Neural crest cell (in vitro differentiated cells): ENCODE measurements at regions not wholly inside any gene's neighbourhood (a gene's known extent, or its start where the extent isn't known, plus 50 kb on each side); places are given as distances from the start of the nearest gene placed in this dataset.
"Not testable (repeated sequence)": the region's sequence is repeated elsewhere in the genome, so short reads cannot be mapped to it uniquely, and the experiment has no call there.

ENCODE experiments used
- DNase-seq: peaks from one replicate; pipeline ENCODE4 v3.0.0; 2021; ENCODE audit warnings: low read depth, mixed read lengths, low spot score
- H3K27ac Mint-ChIP-seq: one replicate; pipeline ENCODE4 v1.8.0; 2021; ENCODE audit warnings: mild to moderate bottlenecking, mixed read lengths; ENCODE audit not compliant: unreplicated experiment
- H3K27me3 Mint-ChIP-seq: 2 replicates; pipeline ENCODE4 v1.8.0; 2021; ENCODE audit warnings: low read depth, mild to moderate bottlenecking, mixed read lengths
- H3K36me3 Mint-ChIP-seq: 2 replicates; pipeline ENCODE4 v1.8.0; 2021; ENCODE audit warnings: low read depth, mild to moderate bottlenecking, mixed read lengths
- H3K4me1 Mint-ChIP-seq: 2 replicates; pipeline ENCODE4 v1.8.0; 2021; ENCODE audit warnings: mixed read lengths
- H3K4me3 Mint-ChIP-seq: one replicate; pipeline ENCODE4 v1.8.0; 2021; ENCODE audit warnings: mild to moderate bottlenecking, mixed read lengths
- H3K9me3 Mint-ChIP-seq: 2 replicates; pipeline ENCODE4 v1.8.0; 2021; ENCODE audit warnings: mixed read lengths
- CTCF ChIP-seq: fragments of 200-600 bp; sonication (generic); conservative IDR thresholded peaks from 2 replicates; pipeline ENCODE4 v1.5.0; 2021; ENCODE audit warnings: antibody characterized with exemption, mild to moderate bottlenecking

- no peak for TF ChIP-seq CTCF
- Mint-ChIP-seq H3K4me1 (no peaks in the 10 kb centered on the region), H3K27ac (no peak overlapping the region), H3K27me3 (peaks cover 28% of the 10 kb centered on the region), H3K9me3 (no peaks in the 10 kb centered on the region), H3K36me3 (no peaks in the 10 kb centered on the region), H3K4me3 (no peak overlapping the region)
- no peak for DNase-seq
These were observed 122.6 kb upstream of the SLC6A11 start for GRCh38 chr3:10693457-10693856.

DNA sequence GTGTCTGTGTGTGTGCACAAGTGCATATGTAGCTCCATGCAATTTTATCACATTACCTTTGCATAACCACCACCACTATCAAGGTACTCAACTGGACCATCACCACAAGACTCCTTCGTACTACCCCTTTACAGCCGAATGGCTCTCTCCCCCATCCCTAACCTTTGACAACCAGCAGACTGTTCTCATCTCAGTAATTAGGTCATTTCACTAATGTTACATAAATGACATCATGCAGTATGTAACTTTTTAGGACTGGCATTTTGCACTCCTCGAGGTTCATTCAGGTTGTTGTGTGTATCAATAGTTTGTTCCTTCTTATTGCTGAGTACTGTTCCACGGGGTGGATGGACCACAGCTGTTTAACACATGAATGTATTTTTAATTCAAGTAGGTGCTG lies 121.8 kb upstream of the SLC6A11 start:
- no peak for DNase-seq
- peaks cover 34% of the 10 kb centered on the region for H3K27me3 Mint-ChIP-seq

DNA sequence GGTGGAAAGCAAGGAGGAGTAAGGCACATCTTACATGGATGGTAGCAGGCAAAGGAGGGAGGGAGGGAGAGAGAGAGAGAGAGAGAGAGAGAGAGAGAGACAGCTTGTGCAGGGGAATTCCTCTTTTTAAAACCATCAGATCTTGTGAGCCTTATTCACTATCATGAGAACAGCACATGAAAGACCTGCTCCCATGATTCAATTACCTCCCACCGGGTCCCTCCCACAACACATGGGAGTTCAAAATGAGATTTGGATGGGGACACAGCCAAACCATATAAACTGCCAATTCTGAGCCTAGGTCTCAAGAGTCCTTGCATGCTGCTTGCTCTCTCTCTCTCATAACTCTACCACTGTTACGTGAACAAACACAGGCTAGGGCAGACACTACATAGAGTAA lies 120.8 kb upstream of the SLC6A11 start:
- H3K27ac Mint-ChIP-seq, DNase-seq, H3K4me1 Mint-ChIP-seq, H3K4me3 Mint-ChIP-seq, H3K36me3 Mint-ChIP-seq, H3K9me3 Mint-ChIP-seq: not testable (repeated sequence)
- peaks cover 41% of the 10 kb centered on the region for H3K27me3 Mint-ChIP-seq

More for the DNA sequence above, 121.8 kb upstream of the SLC6A11 start:
- H3K27ac Mint-ChIP-seq: no peak overlapping the region
- H3K4me1 Mint-ChIP-seq: no peaks in the 10 kb centered on the region
- no peaks in the 10 kb centered on the region for H3K36me3 Mint-ChIP-seq
- H3K4me3 Mint-ChIP-seq: no peak overlapping the region
- H3K9me3 Mint-ChIP-seq: no peaks in the 10 kb centered on the region
- no peak for TF ChIP-seq CTCF

- DNase-seq: no peak
- no peak overlapping the region for H3K27ac Mint-ChIP-seq
- H3K27me3 Mint-ChIP-seq: peaks cover 46% of the 10 kb centered on the region
These were observed 120.3 kb upstream of the SLC6A11 start for GRCh38 chr3:10695595-10696285.

DNA sequence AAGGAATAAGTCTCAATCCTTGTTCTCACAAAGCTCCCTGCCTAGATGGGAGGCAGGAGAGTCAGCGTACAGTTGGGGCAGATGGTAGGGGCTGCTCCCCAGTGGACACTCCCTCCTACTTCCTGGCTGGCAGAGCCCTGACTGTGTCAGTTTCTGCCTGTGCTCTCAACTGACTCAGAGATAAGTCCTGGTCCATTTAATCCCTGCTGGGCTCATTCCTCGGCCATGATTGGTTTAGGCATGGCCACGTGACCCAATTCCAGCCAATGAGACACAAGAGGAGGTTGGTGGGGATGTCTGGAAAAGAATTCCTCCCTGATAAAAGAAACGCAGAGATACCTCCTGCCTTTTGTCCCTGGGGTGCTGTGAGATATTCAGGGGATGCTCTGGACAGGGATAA lies 118.1 kb upstream of the SLC6A11 start:
- DNase-seq: no peak
- H3K4me1 Mint-ChIP-seq: peaks cover 2% of the 10 kb centered on the region
- H3K36me3 Mint-ChIP-seq: no peaks in the 10 kb centered on the region
- H3K27me3 Mint-ChIP-seq: peaks cover 67% of the 10 kb centered on the region
- TF ChIP-seq CTCF: no peak
- no peaks in the 10 kb centered on the region for H3K9me3 Mint-ChIP-seq
- no peak overlapping the region for H3K4me3 Mint-ChIP-seq
- no peak overlapping the region for H3K27ac Mint-ChIP-seq

More at GRCh38 chr3:10695595-10696285, 120.3 kb upstream of the SLC6A11 start:
- Mint-ChIP-seq H3K36me3 (no peaks in the 10 kb centered on the region), H3K4me1 (no peaks in the 10 kb centered on the region), H3K9me3 (no peaks in the 10 kb centered on the region), H3K4me3 (no peak overlapping the region)
- no peak for TF ChIP-seq CTCF

DNA sequence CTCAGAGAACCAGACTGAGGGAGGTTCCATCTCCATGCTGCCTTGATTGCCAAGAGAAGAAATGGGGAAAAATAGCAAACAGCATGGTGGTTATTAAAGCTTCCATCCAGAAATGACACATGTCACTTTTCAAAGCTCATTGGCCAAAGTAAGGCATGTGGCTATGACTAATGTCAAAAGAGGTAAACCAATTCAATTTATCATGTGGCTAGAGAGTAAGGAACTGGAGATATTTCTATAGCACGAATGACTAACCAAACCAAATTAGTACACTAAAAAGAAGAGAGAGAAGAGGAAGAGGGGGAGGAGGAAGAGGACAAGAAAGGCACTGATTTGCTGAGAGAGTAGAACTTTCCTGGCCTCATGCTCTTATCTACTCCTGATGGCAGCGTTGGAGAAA lies 115.2 kb upstream of the SLC6A11 start:
- Mint-ChIP-seq H3K27ac (no peak overlapping the region), H3K4me1 (peaks cover 9% of the 10 kb centered on the region), H3K27me3 (peaks cover 85% of the 10 kb centered on the region), H3K9me3 (no peaks in the 10 kb centered on the region), H3K4me3 (no peak overlapping the region), H3K36me3 (no peaks in the 10 kb centered on the region)
- DNase-seq: no peak
- no peak for TF ChIP-seq CTCF
